Testis (tissue), 2 donors: ENCODE measurements at regions not wholly inside any gene's neighbourhood (a gene's known extent, or its start where the extent isn't known, plus 50 kb on each side); places are given as distances from the start of the nearest gene placed in this dataset.

Experiments
- CTCF ChIP-seq, 3 experiments: fragments of 450-650 bp in 2 of 3; fragments of 200-600 bp in 1 of 3; sonication (generic) in 1 of 3; IDR thresholded peaks; one replicate each; pipeline ENCODE4 v1.5.1; 2016 to 2019; ENCODE audit warnings: antibody characterized with exemption in 3 of 3, mild to moderate bottlenecking in 2 of 3, moderate library complexity in 1 of 3
- POLR2A ChIP-seq: fragments of 450-650 bp; IDR thresholded peaks from one replicate; pipeline ENCODE4 v1.6.1; 2017; ENCODE audit warnings: antibody characterized with exemption, mild to moderate bottlenecking, moderate library complexity

- TF ChIP-seq CTCF (IDR thresholded peaks at IDR 0.05) (no peak), POLR2A (no peak)
Observed at GRCh38 chr5:60535198-60535597, 164.8 kb downstream of the DEPDC1B start.
